OCI-LY7 (cell line): ENCODE measurements at regions not wholly inside any gene's neighbourhood (a gene's known extent, or its start where the extent isn't known, plus 50 kb on each side); places are given as distances from the start of the nearest gene placed in this dataset.

Experiments
- CTCF ChIP-seq: fragments of 200-600 bp; sonication (generic); conservative IDR thresholded peaks from 2 replicates; pipeline ENCODE4 v1.5.1; 2014; ENCODE audit warnings: mild to moderate bottlenecking, antibody characterized with exemption, low read length, moderate library complexity, mixed read lengths
- EZH2phosphoT487 ChIP-seq: fragments of 200-600 bp; sonication (generic); IDR thresholded peaks from 2 replicates; pipeline ENCODE4 v1.6.1; 2018; ENCODE audit warnings: low read depth, borderline replicate concordance, mild to moderate bottlenecking, mixed run types, antibody characterized with exemption, low read length, moderate library complexity, mixed read lengths

- TF ChIP-seq CTCF (no peak), EZH2phosphoT487 (no peak)
Observed at GRCh38 chr14:26996246-26996645, 398.4 kb upstream of the NOVA1 start.
